ENCODE measurements at regions not wholly inside any gene's neighbourhood (a gene's known extent, or its start where the extent isn't known, plus 50 kb on each side); places are given as distances from the start of the nearest gene placed in this dataset.
A peak's percentile ranks its signal among the peaks of the same experiment; 100 is the strongest.

DNA sequence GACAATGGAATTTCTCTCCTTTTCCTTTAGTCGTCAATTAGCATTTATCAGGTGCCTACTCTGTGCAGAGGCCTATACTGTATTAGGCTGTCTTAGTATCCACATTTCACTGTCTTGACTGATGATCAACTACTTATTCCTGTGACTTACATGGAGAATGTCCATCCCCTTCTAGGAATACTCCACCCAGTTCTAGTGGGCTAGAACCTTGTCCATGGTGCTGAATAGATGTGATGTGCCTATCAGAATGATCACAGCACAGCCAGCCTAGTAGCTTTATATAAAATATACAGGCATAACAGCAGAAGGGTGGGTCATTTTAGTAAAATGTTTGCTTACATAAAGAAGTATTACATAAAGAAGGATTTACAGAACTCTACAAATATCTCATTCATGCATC, 621.4 kb downstream of the PDCD6IP start:
- no peak for DNase-seq (ENCODE audit: low read depth in 1 of 2, low spot score in 1 of 2)
- TF ChIP-seq POLR2AphosphoS5 (IDR thresholded peaks at IDR 0.05; ENCODE audit: low read depth) = no peak
- TF ChIP-seq, protein P1, sequence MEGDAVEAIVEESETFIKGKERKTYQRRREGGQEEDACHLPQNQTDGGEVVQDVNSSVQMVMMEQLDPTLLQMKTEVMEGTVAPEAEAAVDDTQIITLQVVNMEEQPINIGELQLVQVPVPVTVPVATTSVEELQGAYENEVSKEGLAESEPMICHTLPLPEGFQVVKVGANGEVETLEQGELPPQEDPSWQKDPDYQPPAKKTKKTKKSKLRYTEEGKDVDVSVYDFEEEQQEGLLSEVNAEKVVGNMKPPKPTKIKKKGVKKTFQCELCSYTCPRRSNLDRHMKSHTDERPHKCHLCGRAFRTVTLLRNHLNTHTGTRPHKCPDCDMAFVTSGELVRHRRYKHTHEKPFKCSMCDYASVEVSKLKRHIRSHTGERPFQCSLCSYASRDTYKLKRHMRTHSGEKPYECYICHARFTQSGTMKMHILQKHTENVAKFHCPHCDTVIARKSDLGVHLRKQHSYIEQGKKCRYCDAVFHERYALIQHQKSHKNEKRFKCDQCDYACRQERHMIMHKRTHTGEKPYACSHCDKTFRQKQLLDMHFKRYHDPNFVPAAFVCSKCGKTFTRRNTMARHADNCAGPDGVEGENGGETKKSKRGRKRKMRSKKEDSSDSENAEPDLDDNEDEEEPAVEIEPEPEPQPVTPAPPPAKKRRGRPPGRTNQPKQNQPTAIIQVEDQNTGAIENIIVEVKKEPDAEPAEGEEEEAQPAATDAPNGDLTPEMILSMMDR (IDR thresholded peaks at IDR 0.05; ENCODE audit: insufficient read depth, low read length) = no peak
- TF ChIP-seq, protein P2, sequence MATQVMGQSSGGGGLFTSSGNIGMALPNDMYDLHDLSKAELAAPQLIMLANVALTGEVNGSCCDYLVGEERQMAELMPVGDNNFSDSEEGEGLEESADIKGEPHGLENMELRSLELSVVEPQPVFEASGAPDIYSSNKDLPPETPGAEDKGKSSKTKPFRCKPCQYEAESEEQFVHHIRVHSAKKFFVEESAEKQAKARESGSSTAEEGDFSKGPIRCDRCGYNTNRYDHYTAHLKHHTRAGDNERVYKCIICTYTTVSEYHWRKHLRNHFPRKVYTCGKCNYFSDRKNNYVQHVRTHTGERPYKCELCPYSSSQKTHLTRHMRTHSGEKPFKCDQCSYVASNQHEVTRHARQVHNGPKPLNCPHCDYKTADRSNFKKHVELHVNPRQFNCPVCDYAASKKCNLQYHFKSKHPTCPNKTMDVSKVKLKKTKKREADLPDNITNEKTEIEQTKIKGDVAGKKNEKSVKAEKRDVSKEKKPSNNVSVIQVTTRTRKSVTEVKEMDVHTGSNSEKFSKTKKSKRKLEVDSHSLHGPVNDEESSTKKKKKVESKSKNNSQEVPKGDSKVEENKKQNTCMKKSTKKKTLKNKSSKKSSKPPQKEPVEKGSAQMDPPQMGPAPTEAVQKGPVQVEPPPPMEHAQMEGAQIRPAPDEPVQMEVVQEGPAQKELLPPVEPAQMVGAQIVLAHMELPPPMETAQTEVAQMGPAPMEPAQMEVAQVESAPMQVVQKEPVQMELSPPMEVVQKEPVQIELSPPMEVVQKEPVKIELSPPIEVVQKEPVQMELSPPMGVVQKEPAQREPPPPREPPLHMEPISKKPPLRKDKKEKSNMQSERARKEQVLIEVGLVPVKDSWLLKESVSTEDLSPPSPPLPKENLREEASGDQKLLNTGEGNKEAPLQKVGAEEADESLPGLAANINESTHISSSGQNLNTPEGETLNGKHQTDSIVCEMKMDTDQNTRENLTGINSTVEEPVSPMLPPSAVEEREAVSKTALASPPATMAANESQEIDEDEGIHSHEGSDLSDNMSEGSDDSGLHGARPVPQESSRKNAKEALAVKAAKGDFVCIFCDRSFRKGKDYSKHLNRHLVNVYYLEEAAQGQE (IDR thresholded peaks at IDR 0.05; ENCODE audit: insufficient replicate concordance, low read depth) = peak; percentile 90
- Histone ChIP-seq H3K27ac (replicated peaks) (no peak overlapping the region), H3K4me3 (replicated peaks; ENCODE audit: insufficient read depth, low read length) (no peak overlapping the region), H3K27me3 (ENCODE audit: insufficient read depth, poor library complexity, severe bottlenecking) (no peaks in the 10 kb centered on the region)

GRCh38 chr3:34421762-34422161, 623.3 kb downstream of the PDCD6IP start:
- H3K4me3 ChIP-seq (replicated peaks; ENCODE audit: insufficient read depth, low read length) = no peak overlapping the region
- H3K27ac ChIP-seq (replicated peaks) = no peak overlapping the region
- TF ChIP-seq, protein P2 (IDR thresholded peaks at IDR 0.05; ENCODE audit: insufficient replicate concordance, low read depth) = no peak
- no peak for TF ChIP-seq POLR2AphosphoS5 (IDR thresholded peaks at IDR 0.05; ENCODE audit: low read depth)
- no peak for DNase-seq (ENCODE audit: low read depth in 1 of 2, low spot score in 1 of 2)
- no peaks in the 10 kb centered on the region for H3K27me3 ChIP-seq (ENCODE audit: insufficient read depth, poor library complexity, severe bottlenecking)

- no peak overlapping the region for H3K27ac ChIP-seq (replicated peaks)
- no peak for DNase-seq (ENCODE audit: low read depth in 1 of 2, low spot score in 1 of 2)
- no peaks in the 10 kb centered on the region for H3K27me3 ChIP-seq (ENCODE audit: insufficient read depth, poor library complexity, severe bottlenecking)
- TF ChIP-seq, protein P2 (IDR thresholded peaks at IDR 0.05; ENCODE audit: insufficient replicate concordance, low read depth) = no peak
- TF ChIP-seq, protein P1 (IDR thresholded peaks at IDR 0.05; ENCODE audit: insufficient read depth, low read length) = no peak
- TF ChIP-seq GABPA (IDR thresholded peaks at IDR 0.05; ENCODE audit: low read depth) (no peak), SPI1 (IDR thresholded peaks at IDR 0.05; ENCODE audit: borderline replicate concordance, low read depth) (no peak), POLR2AphosphoS5 (IDR thresholded peaks at IDR 0.05; ENCODE audit: low read depth) (no peak)
- H3K4me3 ChIP-seq (replicated peaks; ENCODE audit: insufficient read depth, low read length) = no peak overlapping the region
Observed at GRCh38 chr3:34439796-34440195, 641.4 kb downstream of the PDCD6IP start.

GRCh38 chr3:34444137-34444536, 645.7 kb downstream of the PDCD6IP start:
- Histone ChIP-seq H3K27me3 (ENCODE audit: insufficient read depth, poor library complexity, severe bottlenecking) (no peaks in the 10 kb centered on the region), H3K27ac (replicated peaks) (no peak overlapping the region), H3K4me3 (replicated peaks; ENCODE audit: insufficient read depth, low read length) (no peak overlapping the region)
- no peak for DNase-seq (ENCODE audit: low read depth in 1 of 2, low spot score in 1 of 2)
- TF ChIP-seq GABPA (IDR thresholded peaks at IDR 0.05; ENCODE audit: low read depth) (no peak), SPI1 (IDR thresholded peaks at IDR 0.05; ENCODE audit: borderline replicate concordance, low read depth) (no peak), POLR2AphosphoS5 (IDR thresholded peaks at IDR 0.05; ENCODE audit: low read depth) (no peak)
- TF ChIP-seq, protein P1 (IDR thresholded peaks at IDR 0.05; ENCODE audit: insufficient read depth, low read length) = no peak
- TF ChIP-seq, protein P2 (IDR thresholded peaks at IDR 0.05; ENCODE audit: insufficient replicate concordance, low read depth) = no peak

All from HL-60 (cell line).